Nephron progenitor cell (in vitro differentiated cells): ENCODE measurements at regions not wholly inside any gene's neighbourhood (a gene's known extent, or its start where the extent isn't known, plus 50 kb on each side); places are given as distances from the start of the nearest gene placed in this dataset.

Source experiments
- DNase-seq: peaks from one replicate; pipeline ENCODE4 v3.0.0; 2021
- H3K27ac Mint-ChIP-seq: 2 replicates; pipeline ENCODE4 v1.8.0; 2021; ENCODE audit warnings: mild to moderate bottlenecking, moderate library complexity, mixed read lengths
- H3K27me3 Mint-ChIP-seq: 2 replicates; pipeline ENCODE4 v1.8.0; 2021; ENCODE audit warnings: mild to moderate bottlenecking, low read depth, mixed read lengths; ENCODE audit not compliant: poor library complexity
- H3K36me3 Mint-ChIP-seq: 2 replicates; pipeline ENCODE4 v1.8.0; 2021; ENCODE audit warnings: low read depth, mixed read lengths
- H3K4me1 Mint-ChIP-seq: 2 replicates; pipeline ENCODE4 v1.8.0; 2021; ENCODE audit warnings: mixed read lengths
- H3K4me3 Mint-ChIP-seq: 2 replicates; pipeline ENCODE4 v1.8.0; 2021; ENCODE audit warnings: mild to moderate bottlenecking, moderate library complexity, mixed read lengths
- H3K9me3 Mint-ChIP-seq: 2 replicates; pipeline ENCODE4 v1.8.0; 2021; ENCODE audit warnings: mild to moderate bottlenecking, moderate library complexity, mixed read lengths
- CTCF ChIP-seq: fragments of 200-600 bp; sonication (generic); IDR thresholded peaks from 2 replicates; pipeline ENCODE4 v1.5.0; 2021; ENCODE audit warnings: antibody characterized with exemption

GRCh38 chr10:121302541-121303180 is 295.6 kb downstream of the FGFR2 start:
- Mint-ChIP-seq H3K4me3 (no peak overlapping the region), H3K9me3 (peaks cover 6% of the 10 kb centered on the region), H3K27ac (no peak overlapping the region), H3K4me1 (no peaks in the 10 kb centered on the region), H3K27me3 (peaks cover 28% of the 10 kb centered on the region), H3K36me3 (peaks cover 3% of the 10 kb centered on the region)
- TF ChIP-seq CTCF: no peak
- DNase-seq: no peak

GRCh38 chr10:121303287-121303890 is 294.9 kb downstream of the FGFR2 start:
- H3K9me3 Mint-ChIP-seq: peaks cover 14% of the 10 kb centered on the region
- H3K36me3 Mint-ChIP-seq: peaks cover 4% of the 10 kb centered on the region
- TF ChIP-seq CTCF: no peak
- H3K4me3 Mint-ChIP-seq: no peak overlapping the region
- H3K27me3 Mint-ChIP-seq: peaks cover 25% of the 10 kb centered on the region
- DNase-seq: no peak
- no peak overlapping the region for H3K27ac Mint-ChIP-seq
- H3K4me1 Mint-ChIP-seq: no peaks in the 10 kb centered on the region

GRCh38 chr10:121305066-121305465 is 293.2 kb downstream of the FGFR2 start:
- no peak overlapping the region for H3K27ac Mint-ChIP-seq
- no peak for TF ChIP-seq CTCF
- H3K4me3 Mint-ChIP-seq: no peak overlapping the region
- peaks cover 19% of the 10 kb centered on the region for H3K9me3 Mint-ChIP-seq
- H3K36me3 Mint-ChIP-seq: peaks cover 4% of the 10 kb centered on the region
- peaks cover 18% of the 10 kb centered on the region for H3K27me3 Mint-ChIP-seq
- no peak for DNase-seq
- peaks cover 13% of the 10 kb centered on the region for H3K4me1 Mint-ChIP-seq

- Mint-ChIP-seq H3K9me3 (peaks cover 19% of the 10 kb centered on the region), H3K27ac (no peak overlapping the region), H3K4me1 (peaks cover 20% of the 10 kb centered on the region), H3K4me3 (no peak overlapping the region), H3K27me3 (peaks cover 10% of the 10 kb centered on the region), H3K36me3 (peaks cover 4% of the 10 kb centered on the region)
- no peak for TF ChIP-seq CTCF
- DNase-seq: no peak
Observed at GRCh38 chr10:121306159-121306673, 292.0 kb downstream of the FGFR2 start.

GRCh38 chr10:121307411-121307980 is 290.7 kb downstream of the FGFR2 start:
- H3K27ac Mint-ChIP-seq: no peak overlapping the region
- DNase-seq: no peak
- H3K9me3 Mint-ChIP-seq: peaks cover 19% of the 10 kb centered on the region
- TF ChIP-seq CTCF: no peak
- no peak overlapping the region for H3K4me3 Mint-ChIP-seq
- H3K27me3 Mint-ChIP-seq: peaks cover 9% of the 10 kb centered on the region
- peaks cover 4% of the 10 kb centered on the region for H3K36me3 Mint-ChIP-seq
- peaks cover 33% of the 10 kb centered on the region for H3K4me1 Mint-ChIP-seq
